ENCODE measurements at regions not wholly inside any gene's neighbourhood (a gene's known extent, or its start where the extent isn't known, plus 50 kb on each side); places are given as distances from the start of the nearest gene placed in this dataset.
"Not testable (repeated sequence)": the region's sequence is repeated elsewhere in the genome, so short reads cannot be mapped to it uniquely, and the experiment has no call there.

- not testable (repeated sequence) for DNase-seq
These were observed 471.8 kb upstream of the CHD1 start for GRCh38 chr5:99400571-99400970.

- no peak for DNase-seq
These were observed 470.2 kb upstream of the CHD1 start for GRCh38 chr5:99398976-99399375.

- no peak for DNase-seq
These were observed 457.7 kb upstream of the CHD1 start for GRCh38 chr5:99386406-99387077.

- DNase-seq: no peak
These were observed 450.4 kb upstream of the CHD1 start for GRCh38 chr5:99379187-99379586.

- no peak for DNase-seq
These were observed 449.6 kb upstream of the CHD1 start for GRCh38 chr5:99378443-99378842.

GRCh38 chr5:99369797-99370593, 441.2 kb upstream of the CHD1 start:
- DNase-seq: no peak

- no peak for DNase-seq
These were observed 439.9 kb upstream of the CHD1 start for GRCh38 chr5:99368726-99369125.

GRCh38 chr5:99355881-99356280, 427.1 kb upstream of the CHD1 start:
- DNase-seq: no peak

GRCh38 chr5:99349787-99350186, 421.0 kb upstream of the CHD1 start:
- DNase-seq: no peak

GRCh38 chr5:99348597-99348996, 419.8 kb upstream of the CHD1 start:
- DNase-seq: no peak

GRCh38 chr5:99339758-99340157, 411.0 kb upstream of the CHD1 start:
- not testable (repeated sequence) for DNase-seq

GRCh38 chr5:99334936-99335335, 406.1 kb upstream of the CHD1 start:
- no peak for DNase-seq

- no peak for DNase-seq
These were observed 402.3 kb upstream of the CHD1 start for GRCh38 chr5:99331061-99331460.

- DNase-seq: no peak
These were observed 391.6 kb upstream of the CHD1 start for GRCh38 chr5:99320436-99320835.

- DNase-seq: no peak
These were observed 388.3 kb upstream of the CHD1 start for GRCh38 chr5:99317136-99317535.

- DNase-seq: no peak
These were observed 387.7 kb upstream of the CHD1 start for GRCh38 chr5:99316484-99316883.

- DNase-seq: no peak
These were observed 386.8 kb upstream of the CHD1 start for GRCh38 chr5:99315413-99316183.

GRCh38 chr5:99314721-99315120, 385.9 kb upstream of the CHD1 start:
- DNase-seq: no peak

- no peak for DNase-seq
These were observed 379.3 kb upstream of the CHD1 start for GRCh38 chr5:99308131-99308530.

- no peak for DNase-seq
These were observed 376.3 kb upstream of the CHD1 start for GRCh38 chr5:99305045-99305580.

GRCh38 chr5:99285606-99286005, 356.8 kb upstream of the CHD1 start:
- no peak for DNase-seq

GRCh38 chr5:99275128-99275527, 346.3 kb upstream of the CHD1 start:
- DNase-seq: no peak

- DNase-seq: no peak
These were observed 343.8 kb upstream of the CHD1 start for GRCh38 chr5:99272576-99272975.

GRCh38 chr5:99258819-99259218, 330.0 kb upstream of the CHD1 start:
- DNase-seq: no peak

Data from GDM1 (cell line).